DOHH2 (cell line): ENCODE measurements at regions not wholly inside any gene's neighbourhood (a gene's known extent, or its start where the extent isn't known, plus 50 kb on each side); places are given as distances from the start of the nearest gene placed in this dataset.

Experiments used
- H3F3A ChIP-seq: fragments of 200-600 bp; sonication (generic), shearing (Covaris generic); 2 replicates; pipeline ENCODE4 v1.6.0; 2016; ENCODE audit warnings: antibody characterized with exemption, mild to moderate bottlenecking; ENCODE audit not compliant: control insufficient read depth, insufficient read depth
- H3K27ac ChIP-seq: fragments of 200-600 bp; sonication (generic); 2 replicates; pipeline ENCODE4 v1.5.1; 2014; ENCODE audit warnings: low read depth, mild to moderate bottlenecking, low read length, moderate library complexity
- H3K27me3 ChIP-seq: fragments of 200-600 bp; sonication (generic); 2 replicates; pipeline ENCODE4 v1.6.1; 2014; ENCODE audit warnings: mild to moderate bottlenecking, low read length, mixed read lengths; ENCODE audit not compliant: control insufficient read depth
- H3K36me3 ChIP-seq: fragments of 200-600 bp; sonication (generic); 2 replicates; pipeline ENCODE4 v1.6.1; 2014; ENCODE audit warnings: mild to moderate bottlenecking, low read length, moderate library complexity, mixed read lengths; ENCODE audit not compliant: control insufficient read depth
- H3K4me1 ChIP-seq: fragments of 200-600 bp; sonication (generic); 2 replicates; pipeline ENCODE4 v1.6.1; 2014; ENCODE audit warnings: mild to moderate bottlenecking, low read length, mixed read lengths; ENCODE audit not compliant: control insufficient read depth
- H3K4me2 ChIP-seq: fragments of 200-600 bp; sonication (generic); 2 replicates; pipeline ENCODE4 v1.6.0; 2014; ENCODE audit warnings: mild to moderate bottlenecking, low read length, moderate library complexity
- H3K4me3 ChIP-seq: fragments of 200-600 bp; sonication (generic); 2 replicates; pipeline ENCODE4 v1.5.1; 2014; ENCODE audit warnings: mild to moderate bottlenecking, low read length, mixed read lengths
- H3K79me2 ChIP-seq: fragments of 200-600 bp; sonication (generic); 2 replicates; pipeline ENCODE4 v1.6.1; 2014; ENCODE audit warnings: mild to moderate bottlenecking, low read length, mixed read lengths; ENCODE audit not compliant: control insufficient read depth
- H3K9me2 ChIP-seq: fragments of 200-600 bp; sonication (generic); replicated peaks from 2 replicates; pipeline ENCODE4 v1.6.1; 2014; ENCODE audit warnings: mild to moderate bottlenecking, low read length, mixed read lengths; ENCODE audit not compliant: control insufficient read depth
- H3K9me3 ChIP-seq: fragments of 200-600 bp; sonication (generic); 2 replicates; pipeline ENCODE4 v1.6.1; 2014; ENCODE audit warnings: antibody characterized with exemption, low read length, mixed read lengths; ENCODE audit not compliant: control insufficient read depth, insufficient read depth
- H4K20me1 ChIP-seq: fragments of 200-600 bp; sonication (generic); 2 replicates; pipeline ENCODE4 v1.6.0; 2014; ENCODE audit warnings: low read depth, mild to moderate bottlenecking, antibody characterized with exemption, low read length, moderate library complexity; ENCODE audit not compliant: control insufficient read depth, insufficient read depth
- CTCF ChIP-seq: fragments of 200-600 bp; sonication (generic); IDR thresholded peaks from one replicate; pipeline ENCODE4 v1.5.1; 2014; ENCODE audit warnings: antibody characterized with exemption, mild to moderate bottlenecking, low read depth, low read length; ENCODE audit not compliant: poor library complexity, severe bottlenecking
- EZH2phosphoT487 ChIP-seq: fragments of 200-600 bp; sonication (generic); IDR thresholded peaks from 2 replicates; pipeline ENCODE4 v1.6.1; 2017; ENCODE audit warnings: borderline replicate concordance, mild to moderate bottlenecking, antibody characterized with exemption, low read length, moderate library complexity, mixed read lengths

GRCh38 chr13:33497146-33497845 is 211.7 kb upstream of the STARD13 start:
- no peaks in the 10 kb centered on the region for H3K36me3 ChIP-seq
- H3K4me2 ChIP-seq = no peak overlapping the region
- TF ChIP-seq CTCF = no peak
- TF ChIP-seq EZH2phosphoT487 = no peak
- no peaks in the 10 kb centered on the region for H3K27me3 ChIP-seq
- H3K4me3 ChIP-seq = no peak overlapping the region
- H3K79me2 ChIP-seq = no peaks in the 10 kb centered on the region
- H3K4me1 ChIP-seq = peaks cover 7% of the 10 kb centered on the region
- H3K9me2 ChIP-seq = no peaks in the 10 kb centered on the region
- H3K27ac ChIP-seq = no peak overlapping the region
- H3F3A ChIP-seq = no peaks in the 10 kb centered on the region
- no peaks in the 10 kb centered on the region for H3K9me3 ChIP-seq
- no peaks in the 10 kb centered on the region for H4K20me1 ChIP-seq

GRCh38 chr13:33508060-33508459 is 222.5 kb upstream of the STARD13 start:
- Histone ChIP-seq H3K27me3 (no peaks in the 10 kb centered on the region), H3K4me3 (no peak overlapping the region), H3K9me2 (no peaks in the 10 kb centered on the region), H3K27ac (no peak overlapping the region), H3K36me3 (no peaks in the 10 kb centered on the region), H3F3A (no peaks in the 10 kb centered on the region), H3K4me2 (no peak overlapping the region), H4K20me1 (no peaks in the 10 kb centered on the region), H3K79me2 (no peaks in the 10 kb centered on the region), H3K4me1 (no peaks in the 10 kb centered on the region), H3K9me3 (no peaks in the 10 kb centered on the region)
- no peak for TF ChIP-seq CTCF
- no peak for TF ChIP-seq EZH2phosphoT487

- H3K4me1 ChIP-seq = no peaks in the 10 kb centered on the region
- no peaks in the 10 kb centered on the region for H3K36me3 ChIP-seq
- H3K4me3 ChIP-seq = no peak overlapping the region
- no peaks in the 10 kb centered on the region for H4K20me1 ChIP-seq
- H3F3A ChIP-seq = no peaks in the 10 kb centered on the region
- TF ChIP-seq EZH2phosphoT487 = no peak
- no peak for TF ChIP-seq CTCF
- H3K79me2 ChIP-seq = no peaks in the 10 kb centered on the region
- H3K4me2 ChIP-seq = no peak overlapping the region
- H3K9me2 ChIP-seq = no peaks in the 10 kb centered on the region
- no peaks in the 10 kb centered on the region for H3K27me3 ChIP-seq
- H3K27ac ChIP-seq = no peak overlapping the region
- no peaks in the 10 kb centered on the region for H3K9me3 ChIP-seq
These were observed 224.2 kb upstream of the STARD13 start for GRCh38 chr13:33509642-33510229.
